ENCODE measurements at regions not wholly inside any gene's neighbourhood (a gene's known extent, or its start where the extent isn't known, plus 50 kb on each side); places are given as distances from the start of the nearest gene placed in this dataset.

DNA sequence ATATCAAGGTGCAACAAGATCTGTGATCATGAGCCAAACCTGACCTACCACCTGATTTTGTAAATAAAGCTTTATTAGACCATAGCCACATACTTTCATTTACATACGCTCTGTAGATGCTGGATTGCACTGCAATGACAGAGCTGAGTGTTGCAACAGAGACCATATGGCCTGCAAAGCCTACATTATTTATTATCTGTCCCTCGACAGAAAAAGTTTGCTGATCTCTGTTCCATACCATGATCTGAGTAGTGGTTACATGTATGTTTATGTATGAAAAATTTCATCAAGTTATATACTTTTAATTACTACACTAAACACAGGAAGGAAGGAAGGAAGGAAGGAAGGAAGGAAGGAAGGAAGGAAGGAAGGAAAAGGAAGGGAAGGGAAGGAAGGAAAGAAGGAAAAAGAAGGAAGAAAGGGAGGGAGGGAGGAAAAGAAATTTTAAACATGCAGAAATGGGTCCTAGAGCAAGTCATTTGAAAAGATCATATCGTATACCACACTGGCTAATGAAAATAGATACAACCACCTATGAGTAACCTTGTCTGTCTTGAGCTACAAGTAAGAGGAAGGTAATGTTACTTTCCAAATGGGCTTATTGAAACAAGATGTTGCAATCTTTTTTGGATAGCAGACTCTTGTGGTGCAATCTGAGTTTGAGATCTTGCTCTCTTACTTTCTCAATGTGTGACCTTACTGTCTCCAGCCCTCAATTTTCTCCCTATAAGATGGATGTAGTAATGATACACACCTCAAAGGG lies 441.0 kb downstream of the KIF16B start:
- H3K18ac ChIP-seq (ENCODE audit: low read length): no peak overlapping the region
- no peak for DNase-seq (ENCODE audit: low spot score)
- no peak overlapping the region for H4K8ac ChIP-seq (ENCODE audit: low read depth, low read length)
- no peak overlapping the region for H3K27ac ChIP-seq (replicated peaks; ENCODE audit: low read length)
- no peak overlapping the region for H2BK12ac ChIP-seq (ENCODE audit: low read length)
- H3K9me3 ChIP-seq (replicated peaks in 1 of 2; ENCODE audit: control insufficient read depth in 2 of 2, insufficient read depth in 1 of 2, low read depth in 1 of 2, low read length in 2 of 2): peaks cover 3 to 4% of the 10 kb centered on the region in 2 donors
- no CpG with 5 or more reads among the region's 3 CpGs for WGBS, 2 donors (ENCODE audit: extremely low coverage in 2 of 2, insufficient read length in 2 of 2, insufficient replicate concordance in 1 of 2)
- H2BK15ac ChIP-seq (ENCODE audit: low read length): no peak overlapping the region
- H2AK5ac ChIP-seq (ENCODE audit: low read depth, low read length): no peak overlapping the region
- H3K4me3 ChIP-seq (ENCODE audit: low read length in 2 of 2): no peak overlapping the region
- H2AFZ ChIP-seq (ENCODE audit: low read length): no peak overlapping the region
- H3K14ac ChIP-seq (ENCODE audit: low read length): no peak overlapping the region
- no peak overlapping the region for H3K4ac ChIP-seq (ENCODE audit: low read length)
- no peak overlapping the region for H3K9ac ChIP-seq (ENCODE audit: low read depth, low read length, poor library complexity)
- no peak overlapping the region for H3K4me2 ChIP-seq (ENCODE audit: insufficient read depth, low read length, poor library complexity, severe bottlenecking)
- H2BK120ac ChIP-seq (ENCODE audit: low read depth, low read length): no peak overlapping the region
- H3K27me3 ChIP-seq (ENCODE audit: control insufficient read depth in 3 of 3, insufficient read depth in 3 of 3, low read depth in 1 of 3, low read length in 3 of 3): no peaks in the 10 kb centered on the region
- H2BK5ac ChIP-seq (ENCODE audit: low read length): no peak overlapping the region
- H3K79me1 ChIP-seq (ENCODE audit: low read depth, low read length): no peaks in the 10 kb centered on the region
- no peak overlapping the region for H3K23ac ChIP-seq (ENCODE audit: low read depth, low read length, poor library complexity)
- no peak overlapping the region for H4K91ac ChIP-seq (ENCODE audit: low read depth, low read length, poor library complexity)
- H3K36me3 ChIP-seq (replicated peaks in 1 of 2; ENCODE audit: control insufficient read depth in 2 of 2, insufficient read depth in 2 of 2, low read length in 2 of 2): no peaks in the 10 kb centered on the region
- peaks cover 0 to 2% of the 10 kb centered on the region in 2 donors for H3K4me1 ChIP-seq (ENCODE audit: control insufficient read depth in 2 of 2, insufficient read depth in 1 of 2, low read depth in 1 of 2, low read length in 2 of 2)

DNA sequence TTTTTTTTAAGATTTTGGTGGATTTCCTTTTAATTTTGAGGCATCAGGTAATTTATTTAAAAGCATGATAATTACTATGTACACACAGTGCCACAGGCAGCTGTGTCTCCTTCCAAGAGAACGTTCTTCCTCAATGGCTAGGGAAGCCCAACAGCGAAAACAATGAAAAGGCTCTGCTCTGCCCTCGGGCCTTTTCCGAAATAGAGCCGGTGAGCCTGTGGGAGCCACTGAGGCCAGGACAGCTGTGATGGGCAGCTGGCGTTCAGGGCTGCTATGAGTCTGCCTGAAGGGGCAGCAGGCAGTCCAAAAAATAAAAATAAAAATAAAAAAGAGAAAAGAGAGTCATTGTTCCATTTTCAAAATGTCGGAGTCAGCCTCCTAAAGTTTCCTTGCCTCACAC lies 443.8 kb downstream of the KIF16B start:
- no peak overlapping the region for H2AK5ac ChIP-seq (ENCODE audit: low read depth, low read length)
- H2BK12ac ChIP-seq (ENCODE audit: low read length): no peak overlapping the region
- H3K36me3 ChIP-seq (replicated peaks in 1 of 2; ENCODE audit: control insufficient read depth in 2 of 2, insufficient read depth in 2 of 2, low read length in 2 of 2): no peaks in the 10 kb centered on the region
- H4K91ac ChIP-seq (ENCODE audit: low read depth, low read length, poor library complexity): no peak overlapping the region
- no peak overlapping the region for H2AFZ ChIP-seq (ENCODE audit: low read length)
- no peak overlapping the region for H4K8ac ChIP-seq (ENCODE audit: low read depth, low read length)
- H3K4me1 ChIP-seq (ENCODE audit: control insufficient read depth in 2 of 2, insufficient read depth in 1 of 2, low read depth in 1 of 2, low read length in 2 of 2): no peaks in the 10 kb centered on the region
- peaks cover 0 to 4% of the 10 kb centered on the region in 2 donors for H3K9me3 ChIP-seq (replicated peaks in 1 of 2; ENCODE audit: control insufficient read depth in 2 of 2, insufficient read depth in 1 of 2, low read depth in 1 of 2, low read length in 2 of 2)
- no peak overlapping the region for H3K23ac ChIP-seq (ENCODE audit: low read depth, low read length, poor library complexity)
- no CpG with 5 or more reads among the region's 7 CpGs for WGBS, 2 donors (ENCODE audit: extremely low coverage in 2 of 2, insufficient read length in 2 of 2, insufficient replicate concordance in 1 of 2)
- H3K79me1 ChIP-seq (ENCODE audit: low read depth, low read length): no peaks in the 10 kb centered on the region
- H3K27me3 ChIP-seq (ENCODE audit: control insufficient read depth in 3 of 3, insufficient read depth in 3 of 3, low read depth in 1 of 3, low read length in 3 of 3): no peaks in the 10 kb centered on the region
- no peak overlapping the region for H3K4me3 ChIP-seq (ENCODE audit: low read length in 2 of 2)
- H2BK15ac ChIP-seq (ENCODE audit: low read length): no peak overlapping the region
- H2BK120ac ChIP-seq (ENCODE audit: low read depth, low read length): no peak overlapping the region
- H3K9ac ChIP-seq (ENCODE audit: low read depth, low read length, poor library complexity): no peak overlapping the region
- DNase-seq (ENCODE audit: low spot score): no peak
- no peak overlapping the region for H3K18ac ChIP-seq (ENCODE audit: low read length)
- no peak overlapping the region for H3K14ac ChIP-seq (ENCODE audit: low read length)
- H3K4me2 ChIP-seq (ENCODE audit: insufficient read depth, low read length, poor library complexity, severe bottlenecking): no peak overlapping the region
- no peak overlapping the region for H2BK5ac ChIP-seq (ENCODE audit: low read length)
- no peak overlapping the region for H3K27ac ChIP-seq (replicated peaks; ENCODE audit: low read length)
- H3K4ac ChIP-seq (ENCODE audit: low read length): no peak overlapping the region

DNA sequence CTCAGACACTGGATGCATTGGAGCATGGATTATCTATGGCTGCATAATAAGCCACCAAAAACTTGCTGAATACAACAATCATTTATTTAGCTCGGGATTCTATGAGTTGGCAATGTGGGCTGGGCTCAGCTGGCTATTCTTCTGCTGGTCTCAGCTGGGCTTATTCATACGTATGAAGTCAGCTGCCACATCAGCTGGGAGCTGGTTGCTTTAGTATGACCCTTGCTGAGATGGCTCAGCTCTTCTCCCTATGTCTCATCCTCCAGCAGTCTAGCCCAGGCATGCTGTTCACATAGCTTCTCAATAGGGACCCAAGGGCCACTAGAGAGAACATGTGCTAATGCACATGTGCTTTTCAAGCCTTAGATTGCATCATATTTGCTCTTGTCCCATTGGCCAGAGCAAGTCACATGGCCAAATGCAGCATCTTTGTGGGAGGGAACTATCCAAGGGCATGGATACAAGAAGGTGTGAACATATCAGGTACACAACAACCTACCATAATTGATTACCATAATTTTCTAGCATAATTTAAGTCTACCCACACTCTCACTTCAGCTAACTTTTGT lies 444.6 kb downstream of the KIF16B start:
- H3K23ac ChIP-seq (ENCODE audit: low read depth, low read length, poor library complexity): no peak overlapping the region
- no peak overlapping the region for H3K4me2 ChIP-seq (ENCODE audit: insufficient read depth, low read length, poor library complexity, severe bottlenecking)
- H2BK5ac ChIP-seq (ENCODE audit: low read length): no peak overlapping the region
- H3K18ac ChIP-seq (ENCODE audit: low read length): no peak overlapping the region
- no peak overlapping the region for H4K91ac ChIP-seq (ENCODE audit: low read depth, low read length, poor library complexity)
- no peak overlapping the region for H3K14ac ChIP-seq (ENCODE audit: low read length)
- no peak overlapping the region for H2AK5ac ChIP-seq (ENCODE audit: low read depth, low read length)
- H2BK15ac ChIP-seq (ENCODE audit: low read length): no peak overlapping the region
- H3K9me3 ChIP-seq (replicated peaks in 1 of 2; ENCODE audit: control insufficient read depth in 2 of 2, insufficient read depth in 1 of 2, low read depth in 1 of 2, low read length in 2 of 2): peaks cover 0 to 4% of the 10 kb centered on the region in 2 donors
- H3K36me3 ChIP-seq (replicated peaks in 1 of 2; ENCODE audit: control insufficient read depth in 2 of 2, insufficient read depth in 2 of 2, low read length in 2 of 2): no peaks in the 10 kb centered on the region
- no peak overlapping the region for H3K4me3 ChIP-seq (ENCODE audit: low read length in 2 of 2)
- no peaks in the 10 kb centered on the region for H3K4me1 ChIP-seq (ENCODE audit: control insufficient read depth in 2 of 2, insufficient read depth in 1 of 2, low read depth in 1 of 2, low read length in 2 of 2)
- no peak overlapping the region for H3K9ac ChIP-seq (ENCODE audit: low read depth, low read length, poor library complexity)
- H4K8ac ChIP-seq (ENCODE audit: low read depth, low read length): no peak overlapping the region
- no peak overlapping the region for H2BK120ac ChIP-seq (ENCODE audit: low read depth, low read length)
- WGBS, 2 donors (ENCODE audit: extremely low coverage in 2 of 2, insufficient read length in 2 of 2, insufficient replicate concordance in 1 of 2): no CpG with 5 or more reads among the region's 2 CpGs
- H3K27ac ChIP-seq (replicated peaks; ENCODE audit: low read length): no peak overlapping the region
- no peaks in the 10 kb centered on the region for H3K79me1 ChIP-seq (ENCODE audit: low read depth, low read length)
- no peak for DNase-seq (ENCODE audit: low spot score)
- H3K4ac ChIP-seq (ENCODE audit: low read length): no peak overlapping the region
- no peak overlapping the region for H2BK12ac ChIP-seq (ENCODE audit: low read length)
- no peak overlapping the region for H2AFZ ChIP-seq (ENCODE audit: low read length)
- no peaks in the 10 kb centered on the region for H3K27me3 ChIP-seq (ENCODE audit: control insufficient read depth in 3 of 3, insufficient read depth in 3 of 3, low read depth in 1 of 3, low read length in 3 of 3)

DNA sequence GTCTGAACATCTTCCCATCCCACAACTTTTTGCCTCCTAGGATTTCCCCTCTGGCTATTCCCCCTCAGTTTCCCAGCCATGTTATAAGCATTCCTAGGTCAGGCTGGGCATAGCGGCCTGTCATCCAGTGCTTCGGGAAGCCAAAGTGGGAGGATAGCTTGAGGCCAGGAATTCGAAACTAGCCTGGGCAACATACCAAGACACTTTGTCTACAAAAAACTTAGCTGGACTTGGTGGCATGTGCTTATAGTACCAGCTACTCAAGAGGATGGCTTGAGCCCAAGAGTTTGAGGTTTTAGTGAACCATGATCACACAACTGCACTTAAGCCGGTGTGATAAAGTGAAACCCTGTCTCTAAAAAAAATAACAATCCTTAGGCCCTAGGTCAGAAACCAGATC lies 447.4 kb downstream of the KIF16B start:
- Histone ChIP-seq H3K9ac (ENCODE audit: low read depth, low read length, poor library complexity) (no peak overlapping the region), H3K27ac (replicated peaks; ENCODE audit: low read length) (no peak overlapping the region), H3K4me3 (ENCODE audit: low read length in 2 of 2) (no peak overlapping the region)

More for the DNA sequence above, 447.4 kb downstream of the KIF16B start:
- peaks cover 0 to 4% of the 10 kb centered on the region in 2 donors for H3K9me3 ChIP-seq (replicated peaks in 1 of 2; ENCODE audit: control insufficient read depth in 2 of 2, insufficient read depth in 1 of 2, low read depth in 1 of 2, low read length in 2 of 2)
- WGBS, 2 donors (ENCODE audit: extremely low coverage in 2 of 2, insufficient read length in 2 of 2, insufficient replicate concordance in 1 of 2): no CpG with 5 or more reads among the region's 4 CpGs
- H3K4ac ChIP-seq (ENCODE audit: low read length): no peak overlapping the region
- H3K23ac ChIP-seq (ENCODE audit: low read depth, low read length, poor library complexity): no peak overlapping the region
- no peak overlapping the region for H4K91ac ChIP-seq (ENCODE audit: low read depth, low read length, poor library complexity)
- H3K4me1 ChIP-seq (ENCODE audit: control insufficient read depth in 2 of 2, insufficient read depth in 1 of 2, low read depth in 1 of 2, low read length in 2 of 2): no peaks in the 10 kb centered on the region
- H4K8ac ChIP-seq (ENCODE audit: low read depth, low read length): no peak overlapping the region
- H3K79me1 ChIP-seq (ENCODE audit: low read depth, low read length): no peaks in the 10 kb centered on the region
- H2BK12ac ChIP-seq (ENCODE audit: low read length): no peak overlapping the region
- DNase-seq (ENCODE audit: low spot score): no peak
- H3K27me3 ChIP-seq (ENCODE audit: control insufficient read depth in 3 of 3, insufficient read depth in 3 of 3, low read depth in 1 of 3, low read length in 3 of 3): no peaks in the 10 kb centered on the region
- H3K36me3 ChIP-seq (replicated peaks in 1 of 2; ENCODE audit: control insufficient read depth in 2 of 2, insufficient read depth in 2 of 2, low read length in 2 of 2): no peaks in the 10 kb centered on the region
- no peak overlapping the region for H3K18ac ChIP-seq (ENCODE audit: low read length)
- no peak overlapping the region for H3K4me2 ChIP-seq (ENCODE audit: insufficient read depth, low read length, poor library complexity, severe bottlenecking)
- no peak overlapping the region for H2BK15ac ChIP-seq (ENCODE audit: low read length)
- H2AFZ ChIP-seq (ENCODE audit: low read length): peak overlapping the region; percentile 15
- H2AK5ac ChIP-seq (ENCODE audit: low read depth, low read length): no peak overlapping the region
- no peak overlapping the region for H2BK5ac ChIP-seq (ENCODE audit: low read length)
- no peak overlapping the region for H2BK120ac ChIP-seq (ENCODE audit: low read depth, low read length)
- no peak overlapping the region for H3K14ac ChIP-seq (ENCODE audit: low read length)
